ENCODE measurements at regions not wholly inside any gene's neighbourhood (a gene's known extent, or its start where the extent isn't known, plus 50 kb on each side); places are given as distances from the start of the nearest gene placed in this dataset.

- no peak for TF ChIP-seq SMC3 (IDR thresholded peaks at IDR 0.05; ENCODE audit: low read depth, low read length)
- no peak for TF ChIP-seq NFE2L2 (IDR thresholded peaks at IDR 0.05; ENCODE audit: low read depth, low read length)
Measured at GRCh38 chr10:33031815-33032653, 74.0 kb upstream of the ITGB1 start (continued).

GRCh38 chr10:33031171-33031570 lies 73.1 kb upstream of the ITGB1 start:
- intact Hi-C loops (cut with micrococcal nuclease) (no loop called here), dilution Hi-C loops (cut with HindIII; ENCODE audit: low sequenced_read_pairs, unreplicated experiment) (no loop called here), in situ Hi-C loops (cut with MboI; ENCODE audit: low sequenced_read_pairs) (no loop called here)
- Histone ChIP-seq H3K9me1 (ENCODE audit: insufficient read depth, low read length) (peaks cover 3% of the 10 kb centered on the region; the same call in 1 of the 2 replicates), H3K27ac (ENCODE audit: insufficient read depth, low read length) (no peak overlapping the region), H3K4ac (ENCODE audit: low read depth, low read length) (0 out of 2 replicates have a peak overlapping the region, but pooled peaks have one; percentile 16), H2BK120ac (ENCODE audit: low read depth, low read length) (no peak overlapping the region), H2AK5ac (ENCODE audit: low read depth, low read length) (peak overlapping the region; percentile 43; the same call in 1 of the 2 replicates), H3K4me1 (ENCODE audit: control insufficient read depth, insufficient read depth, low read length) (peaks cover 2% of the 10 kb centered on the region), H2AFZ (replicated peaks; ENCODE audit: low read length, poor library complexity) (no peak overlapping the region), H4K91ac (ENCODE audit: insufficient read depth, low read depth, low read length) (no peak overlapping the region), H3K18ac (ENCODE audit: low read depth, low read length) (no peak overlapping the region), H3K79me1 (ENCODE audit: low read depth in 1 of 2, low read length in 2 of 2) (no peaks in the 10 kb centered on the region), H2BK5ac (ENCODE audit: low read depth, low read length, poor library complexity, severe bottlenecking) (no peak overlapping the region), H3K4me3 (ENCODE audit: insufficient read depth, low read depth, low read length) (no peak overlapping the region), H3K9me3 (ENCODE audit: control insufficient read depth, insufficient read depth, low read length) (no peaks in the 10 kb centered on the region), H4K8ac (ENCODE audit: low read depth in 2 of 2, low read length in 2 of 2) (no peak overlapping the region), H3K36me3 (ENCODE audit: control insufficient read depth, insufficient read depth, low read length) (no peaks in the 10 kb centered on the region), H3K56ac (ENCODE audit: extremely low read depth, insufficient read depth, low read length) (no peak overlapping the region), H2BK20ac (ENCODE audit: low read depth, low read length) (no peak overlapping the region), H2BK15ac (ENCODE audit: low read depth, low read length) (no peak overlapping the region), H4K5ac (ENCODE audit: low read depth, low read length) (no peak overlapping the region), H3K9ac (ENCODE audit: low read depth, low read length) (no peak overlapping the region), H3K27me3 (ENCODE audit: control insufficient read depth, insufficient read depth, low read length) (no peaks in the 10 kb centered on the region; the same call in 1 of the 2 replicates), H2AK9ac (replicated peaks; ENCODE audit: low read depth, low read length, poor library complexity) (no peak overlapping the region), H4K20me1 (ENCODE audit: insufficient read depth, low read length) (no peaks in the 10 kb centered on the region), H3K4me2 (ENCODE audit: low read depth, low read length) (no peak overlapping the region), H3K14ac (replicated peaks; ENCODE audit: low read depth, low read length) (no peak overlapping the region), H3K23ac (ENCODE audit: low read depth, low read length) (no peak overlapping the region)
- CTCF ChIA-PET = no interaction called here
- no TSS peak for BruUV-seq (replicated peaks)
- DNase-seq (no peak), ATAC-seq (ENCODE audit: low read depth) (no peak)
- 100% methylated on average over 2 of the region's 5 CpGs; no CpG with 5 or more reads in 1 of the 2 experiments for WGBS, 2 experiments (ENCODE audit: extremely low coverage in 2 of 2, insufficient read length in 1 of 2)
- TF ChIP-seq BHLHE40 (IDR thresholded peaks at IDR 0.05; ENCODE audit: low read depth, low read length) (no peak), CHD1 (IDR thresholded peaks at IDR 0.05; ENCODE audit: low read depth, low read length) (no peak), CTCF (conservative IDR thresholded peaks at IDR 0.05; ENCODE audit: low read depth, low read length) (no peak), USF2 (IDR thresholded peaks at IDR 0.05; ENCODE audit: low read depth, low read length) (no peak), SMC3 (IDR thresholded peaks at IDR 0.05; ENCODE audit: low read depth, low read length) (no peak), RFX5 (IDR thresholded peaks at IDR 0.05; ENCODE audit: low read depth, low read length) (no peak), NFE2L2 (IDR thresholded peaks at IDR 0.05; ENCODE audit: low read depth, low read length) (no peak), RAD21 (IDR thresholded peaks at IDR 0.05; ENCODE audit: low read length) (no peak)
- POLR2A ChIA-PET (ENCODE audit: unreplicated experiment) = no interaction called here
